BLaER1 (cell line): ENCODE measurements at regions not wholly inside any gene's neighbourhood (a gene's known extent, or its start where the extent isn't known, plus 50 kb on each side); places are given as distances from the start of the nearest gene placed in this dataset.
A peak's percentile ranks its signal among the peaks of the same experiment; 100 is the strongest.
"Not testable (repeated sequence)": the region's sequence is repeated elsewhere in the genome, so short reads cannot be mapped to it uniquely, and the experiment has no call there.

Experiments
- H3K27ac ChIP-seq: shearing (Covaris generic); formaldehyde crosslinking; 2 replicates; pipeline ENCODE4 v1.8.1; 2022
- H3K27me3 ChIP-seq: shearing (Covaris generic); formaldehyde crosslinking; 2 replicates; pipeline ENCODE4 v1.8.1; 2022
- H3K36me3 ChIP-seq: shearing (Covaris generic); formaldehyde crosslinking; 2 replicates; pipeline ENCODE4 v1.8.1; 2022
- H3K4me1 ChIP-seq: shearing (Covaris generic); formaldehyde crosslinking; 2 replicates; pipeline ENCODE4 v1.8.1; 2022
- H3K4me2 ChIP-seq: shearing (Covaris generic); formaldehyde crosslinking; 2 replicates; pipeline ENCODE4 v1.8.1; 2022
- H3K4me3 ChIP-seq: shearing (Covaris generic); formaldehyde crosslinking; 2 replicates; pipeline ENCODE4 v1.8.1; 2022
- H3K9ac ChIP-seq: shearing (Covaris generic); formaldehyde crosslinking; 2 replicates; pipeline ENCODE4 v1.8.1; 2022
- H3K9me3 ChIP-seq: shearing (Covaris generic); formaldehyde crosslinking; 2 replicates; pipeline ENCODE4 v1.8.1; 2022
- H4K20me1 ChIP-seq: shearing (Covaris generic); formaldehyde crosslinking; 2 replicates; pipeline ENCODE4 v1.8.1; 2022
- Cebpa-rat ChIP-seq: shearing (Covaris generic); IDR thresholded peaks from 2 replicates; pipeline ENCODE4 v1.8.1; 2022

- H3K9ac ChIP-seq: no peak overlapping the region
- H3K4me3 ChIP-seq: no peak overlapping the region
- peak overlapping the region; percentile 41 for H3K4me2 ChIP-seq
- H3K27ac ChIP-seq: no peak overlapping the region
- TF ChIP-seq Cebpa-rat: no peak
- H3K4me1 ChIP-seq: peaks cover 30% of the 10 kb centered on the region
- H3K27me3 ChIP-seq: no peaks in the 10 kb centered on the region
- H4K20me1 ChIP-seq: no peaks in the 10 kb centered on the region
- no peaks in the 10 kb centered on the region for H3K36me3 ChIP-seq
- H3K9me3 ChIP-seq: no peaks in the 10 kb centered on the region
Measured at GRCh38 chr2:88932686-88933085, 241.2 kb downstream of the RPIA start.

DNA sequence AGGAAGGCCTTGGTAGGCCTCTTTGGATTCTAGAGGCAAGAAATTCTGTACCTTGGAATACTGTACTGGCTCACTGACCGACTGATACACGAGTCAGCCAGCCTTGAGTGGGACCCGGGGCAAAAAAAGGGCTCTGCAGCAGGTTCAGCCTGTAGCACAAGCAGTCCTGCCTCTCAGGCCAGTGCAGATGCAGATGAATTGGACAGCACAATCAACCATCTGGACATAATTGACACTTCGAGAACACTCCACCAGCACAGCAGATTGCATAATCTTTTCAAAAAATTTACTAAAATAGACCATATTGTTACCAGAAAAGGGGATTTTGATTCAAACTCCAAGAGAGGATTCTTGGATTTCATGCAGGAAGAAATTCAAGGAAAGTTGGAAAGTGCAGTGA, 241.6 kb downstream of the RPIA start:
- Histone ChIP-seq H4K20me1 (no peaks in the 10 kb centered on the region), H3K9ac (no peak overlapping the region), H3K36me3 (no peaks in the 10 kb centered on the region), H3K9me3 (no peaks in the 10 kb centered on the region), H3K4me3 (no peak overlapping the region), H3K4me2 (peak overlapping the region; percentile 41), H3K27ac (no peak overlapping the region), H3K4me1 (peaks cover 30% of the 10 kb centered on the region), H3K27me3 (no peaks in the 10 kb centered on the region)
- no peak for TF ChIP-seq Cebpa-rat

- no peak overlapping the region for H3K4me3 ChIP-seq
- no peaks in the 10 kb centered on the region for H3K27me3 ChIP-seq
- H3K4me1 ChIP-seq: peaks cover 30% of the 10 kb centered on the region
- TF ChIP-seq Cebpa-rat: no peak
- no peaks in the 10 kb centered on the region for H4K20me1 ChIP-seq
- no peak overlapping the region for H3K27ac ChIP-seq
- no peaks in the 10 kb centered on the region for H3K36me3 ChIP-seq
- H3K9me3 ChIP-seq: no peaks in the 10 kb centered on the region
- no peak overlapping the region for H3K9ac ChIP-seq
- H3K4me2 ChIP-seq: no peak overlapping the region
Measured at GRCh38 chr2:88933980-88934379, 242.5 kb downstream of the RPIA start.

DNA sequence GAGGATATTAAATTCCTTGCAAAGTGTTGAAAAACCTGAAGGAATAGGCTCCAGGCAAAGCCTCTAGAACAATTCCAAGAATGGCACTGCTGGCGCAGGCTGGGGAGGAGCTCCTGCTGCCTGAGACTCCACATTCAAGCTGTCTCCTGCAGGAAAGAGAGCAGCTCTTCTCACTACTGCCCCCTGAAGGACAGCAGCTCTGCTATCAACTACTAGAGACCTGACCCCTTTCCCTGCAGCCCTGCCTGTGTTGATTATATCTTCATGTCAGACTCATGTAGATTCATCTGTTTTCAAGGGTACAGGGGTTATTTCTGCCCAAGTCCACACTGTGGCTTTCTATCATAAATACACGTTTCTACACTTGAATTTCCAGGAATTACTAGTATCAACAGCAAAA, 249.7 kb downstream of the RPIA start:
- not testable (repeated sequence) for H3K9ac ChIP-seq, H3K27ac ChIP-seq, H3K36me3 ChIP-seq, H3K4me2 ChIP-seq, H4K20me1 ChIP-seq, H3K9me3 ChIP-seq, H3K27me3 ChIP-seq, H3K4me3 ChIP-seq
- H3K4me1 ChIP-seq: peaks cover 17% of the 10 kb centered on the region

DNA sequence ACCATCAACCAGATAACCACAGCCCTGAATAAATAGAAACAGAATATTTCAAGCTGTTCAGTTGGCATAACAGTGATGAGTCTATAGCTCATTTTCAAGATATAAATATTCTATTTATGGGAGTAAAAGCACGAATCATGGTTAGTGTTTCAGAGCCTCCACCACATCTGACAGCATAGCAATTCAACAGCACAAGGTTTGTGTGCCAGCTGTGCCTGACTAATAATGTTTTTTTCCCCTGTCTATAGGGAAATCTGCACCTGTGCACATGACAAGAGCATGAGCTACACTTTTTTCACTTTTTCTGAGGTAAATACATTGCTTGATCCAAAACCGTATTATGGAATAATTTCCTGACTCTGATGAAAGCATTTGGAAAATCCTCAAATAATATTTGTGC, 251.3 kb downstream of the RPIA start:
- no peaks in the 10 kb centered on the region for H3K27me3 ChIP-seq
- no peak for TF ChIP-seq Cebpa-rat
- no peaks in the 10 kb centered on the region for H3K9me3 ChIP-seq
- H3K4me2 ChIP-seq: peak overlapping the region; percentile 18
- no peak overlapping the region for H3K9ac ChIP-seq
- no peak overlapping the region for H3K4me3 ChIP-seq
- H3K36me3 ChIP-seq: no peaks in the 10 kb centered on the region
- H3K4me1 ChIP-seq: peaks cover 25% of the 10 kb centered on the region
- H3K27ac ChIP-seq: no peak overlapping the region
- no peaks in the 10 kb centered on the region for H4K20me1 ChIP-seq

- no peak overlapping the region for H3K9ac ChIP-seq
- H3K27me3 ChIP-seq: no peaks in the 10 kb centered on the region
Measured at GRCh38 chr2:88949336-88949735, 257.9 kb downstream of the RPIA start.

GRCh38 chr2:88950010-88950409, 258.5 kb downstream of the RPIA start:
- Histone ChIP-seq H4K20me1 (no peaks in the 10 kb centered on the region), H3K9ac (no peak overlapping the region), H3K36me3 (no peaks in the 10 kb centered on the region), H3K4me1 (peaks cover 9% of the 10 kb centered on the region), H3K9me3 (no peaks in the 10 kb centered on the region), H3K27me3 (no peaks in the 10 kb centered on the region), H3K4me2 (no peak overlapping the region), H3K27ac (no peak overlapping the region), H3K4me3 (no peak overlapping the region)
- no peak for TF ChIP-seq Cebpa-rat

More at GRCh38 chr2:88949336-88949735, 257.9 kb downstream of the RPIA start:
- no peak overlapping the region for H3K27ac ChIP-seq
- no peaks in the 10 kb centered on the region for H4K20me1 ChIP-seq
- H3K9me3 ChIP-seq: no peaks in the 10 kb centered on the region
- H3K4me3 ChIP-seq: no peak overlapping the region
- TF ChIP-seq Cebpa-rat: no peak
- no peak overlapping the region for H3K4me2 ChIP-seq
- H3K36me3 ChIP-seq: no peaks in the 10 kb centered on the region
- peaks cover 9% of the 10 kb centered on the region for H3K4me1 ChIP-seq

DNA sequence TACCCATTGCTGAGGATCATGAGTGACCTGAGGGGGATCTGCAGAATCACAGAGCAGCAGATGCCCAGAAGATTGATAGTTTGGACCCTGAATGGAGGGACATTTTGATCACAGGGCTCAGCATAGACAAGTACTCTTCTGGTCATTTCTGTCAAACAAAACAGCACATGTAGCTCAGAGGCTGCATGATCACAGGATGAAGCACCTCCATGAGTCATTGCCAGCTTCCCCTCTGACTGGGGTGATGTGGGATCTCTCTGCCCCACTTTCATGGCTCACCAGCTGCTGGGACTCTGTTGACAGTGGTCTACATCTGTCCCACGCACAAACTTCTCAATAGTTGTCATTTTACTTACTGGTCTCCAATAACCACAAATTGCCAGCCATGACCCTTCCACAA, 264.1 kb downstream of the RPIA start:
- H4K20me1 ChIP-seq: no peaks in the 10 kb centered on the region
- no peak for TF ChIP-seq Cebpa-rat
- no peak overlapping the region for H3K9ac ChIP-seq
- no peaks in the 10 kb centered on the region for H3K36me3 ChIP-seq
- no peak overlapping the region for H3K27ac ChIP-seq
- no peak overlapping the region for H3K4me2 ChIP-seq
- no peak overlapping the region for H3K4me3 ChIP-seq
- no peaks in the 10 kb centered on the region for H3K4me1 ChIP-seq
- no peaks in the 10 kb centered on the region for H3K9me3 ChIP-seq
- no peaks in the 10 kb centered on the region for H3K27me3 ChIP-seq

DNA sequence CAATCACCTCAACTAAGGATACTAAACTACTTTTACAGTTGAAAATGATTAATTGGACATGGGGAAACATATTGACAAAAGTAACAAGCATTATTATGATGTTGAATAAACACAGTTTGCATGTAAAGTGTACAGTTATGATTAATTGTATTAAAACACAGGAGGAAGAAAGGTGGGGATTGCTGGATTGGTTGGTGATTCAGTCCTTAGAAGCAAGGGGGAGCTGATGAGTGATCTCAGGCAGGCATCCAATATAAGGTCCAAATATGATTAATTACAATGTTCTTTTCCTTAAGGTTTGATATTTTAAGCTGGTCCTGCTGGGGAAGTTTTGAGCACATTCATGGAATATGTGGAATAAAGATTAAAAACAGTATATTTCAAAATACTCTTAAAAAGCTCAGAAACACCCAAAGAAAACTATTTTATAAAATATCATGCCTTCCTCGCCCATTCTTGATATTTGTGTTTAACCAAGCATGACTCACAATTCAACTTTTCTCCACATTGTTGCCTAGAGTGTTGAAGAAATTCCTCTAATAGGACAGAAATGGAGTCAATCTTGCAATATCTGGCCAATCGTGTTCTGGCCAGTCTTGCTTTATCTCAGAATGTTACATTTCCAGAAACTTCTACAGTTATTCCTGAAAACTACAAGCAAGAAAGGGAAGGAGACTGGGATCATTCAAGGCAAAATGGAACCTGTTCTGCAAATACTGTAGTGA, 268.2 kb downstream of the RPIA start:
- Histone ChIP-seq H3K4me1 (no peaks in the 10 kb centered on the region), H3K36me3 (no peaks in the 10 kb centered on the region), H3K9ac (no peak overlapping the region), H3K27me3 (no peaks in the 10 kb centered on the region), H3K27ac (no peak overlapping the region), H3K4me3 (no peak overlapping the region), H4K20me1 (no peaks in the 10 kb centered on the region), H3K4me2 (no peak overlapping the region), H3K9me3 (no peaks in the 10 kb centered on the region)
- no peak for TF ChIP-seq Cebpa-rat

- not testable (repeated sequence) for H3K27me3 ChIP-seq, H3K27ac ChIP-seq, H3K4me1 ChIP-seq, H3K9ac ChIP-seq, H3K9me3 ChIP-seq, H3K4me2 ChIP-seq, H3K4me3 ChIP-seq, H4K20me1 ChIP-seq, H3K36me3 ChIP-seq
Measured at GRCh38 chr2:88961323-88961722, 269.9 kb downstream of the RPIA start.

DNA sequence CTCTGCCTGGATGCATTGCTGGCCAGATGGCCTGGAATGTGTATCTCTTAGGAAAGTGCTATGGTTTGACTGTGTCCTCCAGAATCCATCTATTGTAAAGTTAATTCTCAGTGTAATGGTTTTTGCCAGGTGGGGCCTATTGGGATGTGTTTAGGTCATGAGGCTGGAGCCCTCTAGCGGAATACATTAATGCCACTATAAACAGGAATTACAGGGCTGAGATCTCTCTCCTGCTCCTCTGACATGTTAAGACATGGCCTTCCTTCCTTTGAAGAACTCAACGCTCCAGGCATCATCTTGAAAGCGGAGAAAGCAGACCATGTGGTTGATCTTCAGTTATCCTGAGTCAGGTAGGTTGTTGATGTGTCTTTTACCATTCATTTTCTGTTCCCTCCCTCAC, 276.4 kb downstream of the RPIA start:
- peaks cover 4% of the 10 kb centered on the region; the same call in 1 of the 2 replicates for H3K9me3 ChIP-seq
- no peak overlapping the region for H3K9ac ChIP-seq
- H3K4me1 ChIP-seq: peaks cover 8% of the 10 kb centered on the region; the same call in 1 of the 2 replicates
- no peak overlapping the region for H3K4me2 ChIP-seq
- no peak for TF ChIP-seq Cebpa-rat
- H3K4me3 ChIP-seq: no peak overlapping the region
- H4K20me1 ChIP-seq: no peaks in the 10 kb centered on the region
- H3K36me3 ChIP-seq: no peaks in the 10 kb centered on the region
- no peaks in the 10 kb centered on the region for H3K27me3 ChIP-seq
- no peak overlapping the region for H3K27ac ChIP-seq

DNA sequence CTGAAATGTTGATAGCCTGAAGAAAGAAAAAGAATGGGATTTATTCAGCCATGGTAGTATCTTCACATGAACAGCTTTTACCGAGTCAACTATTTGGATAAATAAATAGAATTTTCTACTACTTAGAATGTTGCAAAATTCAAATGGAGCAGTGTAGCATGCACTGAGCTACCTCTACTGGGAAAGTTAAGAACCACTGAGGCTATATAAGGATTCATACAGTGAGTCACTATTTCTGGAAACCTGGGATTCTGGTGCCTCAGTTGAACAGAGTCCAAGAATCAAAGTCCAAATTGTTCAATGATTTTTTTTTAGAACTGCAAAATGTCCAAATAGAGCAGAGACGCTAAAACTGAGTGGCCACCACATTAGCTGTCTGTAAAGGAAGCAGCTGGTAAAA, 286.5 kb downstream of the RPIA start:
- H3K4me3 ChIP-seq, H3K4me2 ChIP-seq, H3K27ac ChIP-seq, H3K27me3 ChIP-seq, H3K36me3 ChIP-seq, H3K9ac ChIP-seq, H3K9me3 ChIP-seq, H4K20me1 ChIP-seq: not testable (repeated sequence)
- peaks cover 12% of the 10 kb centered on the region; the same call in 1 of the 2 replicates for H3K4me1 ChIP-seq

DNA sequence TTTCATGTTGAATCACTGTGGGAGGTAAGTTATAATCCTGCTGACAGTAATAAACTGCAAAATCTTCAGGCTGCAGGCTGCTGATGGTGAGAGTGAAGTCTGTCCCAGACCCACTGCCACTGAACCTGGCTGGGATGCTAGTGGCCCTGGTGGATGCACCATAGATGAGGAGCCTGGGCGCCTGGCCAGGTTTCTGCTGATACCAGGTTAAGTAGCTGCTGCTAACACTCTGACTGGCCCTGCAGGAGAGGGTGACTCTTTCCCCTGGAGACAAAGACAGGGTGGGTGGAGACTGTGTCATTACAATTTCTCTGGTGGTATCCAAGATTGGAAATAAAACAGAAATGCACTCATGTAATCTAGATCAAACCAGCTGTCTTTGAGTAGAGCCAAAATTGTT, 287.0 kb downstream of the RPIA start:
- H3K27me3 ChIP-seq, H3K36me3 ChIP-seq, H3K9me3 ChIP-seq, H4K20me1 ChIP-seq, H3K27ac ChIP-seq, H3K9ac ChIP-seq, H3K4me3 ChIP-seq: not testable (repeated sequence)
- Histone ChIP-seq H3K4me1 (peaks cover 12% of the 10 kb centered on the region; the same call in 1 of the 2 replicates), H3K4me2 (peak overlapping the region; percentile 26; the same call in 1 of the 2 replicates)

GRCh38 chr2:88984079-88984478, 292.6 kb downstream of the RPIA start:
- H3K4me3 ChIP-seq, H3K4me2 ChIP-seq, H3K4me1 ChIP-seq, H3K9ac ChIP-seq, H3K27ac ChIP-seq, H3K36me3 ChIP-seq, H3K9me3 ChIP-seq, H4K20me1 ChIP-seq, H3K27me3 ChIP-seq: not testable (repeated sequence)
